GM19193 (cell line): ENCODE measurements at regions not wholly inside any gene's neighbourhood (a gene's known extent, or its start where the extent isn't known, plus 50 kb on each side); places are given as distances from the start of the nearest gene placed in this dataset.

Source experiments
- POLR2A ChIP-seq: IDR thresholded peaks from 4 replicates; pipeline ENCODE4 v1.6.1; 2011; ENCODE audit not compliant: insufficient read depth, insufficient read length; ENCODE audit errors: extremely low read depth

GRCh38 chr4:112975567-112976355 lies 73.7 kb upstream of the ANK2 start:
- TF ChIP-seq POLR2A, result no peak

- TF ChIP-seq POLR2A, result no peak
Observed at GRCh38 chr4:112978691-112979472, 70.6 kb upstream of the ANK2 start.

GRCh38 chr4:112979881-112980421 lies 69.5 kb upstream of the ANK2 start:
- TF ChIP-seq POLR2A, result no peak

- TF ChIP-seq POLR2A, result no peak
Observed at GRCh38 chr4:112982680-112983079, 66.8 kb upstream of the ANK2 start.

GRCh38 chr4:112994732-112995464 lies 54.6 kb upstream of the ANK2 start:
- TF ChIP-seq POLR2A, result no peak
